ENCODE measurements at regions not wholly inside any gene's neighbourhood (a gene's known extent, or its start where the extent isn't known, plus 50 kb on each side); places are given as distances from the start of the nearest gene placed in this dataset.

DNA sequence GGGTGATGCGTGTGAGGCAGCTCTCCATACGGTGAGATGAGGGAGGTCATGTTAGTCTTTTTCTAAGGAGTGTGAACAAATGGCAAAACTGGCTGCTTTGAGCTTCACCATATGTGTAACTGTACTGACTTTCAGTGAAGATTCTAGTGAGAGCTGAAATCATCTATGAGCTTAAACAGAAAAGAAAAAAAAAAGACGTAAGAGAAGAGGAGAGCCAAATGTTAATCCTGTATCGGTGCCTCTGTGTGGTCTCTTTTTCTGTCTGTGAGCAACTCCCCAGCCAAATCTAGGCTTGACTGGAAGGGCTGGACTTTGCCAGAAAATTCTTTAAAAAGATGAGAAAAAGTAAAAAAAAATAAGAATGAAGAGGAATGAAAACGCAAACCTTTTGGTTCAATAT lies 209.7 kb upstream of the TUT7 start:
- Histone ChIP-seq H3K4me1 (ENCODE audit: insufficient read depth, low read length, poor library complexity, severe bottlenecking) (no peaks in the 10 kb centered on the region), H3K9me3 (ENCODE audit: insufficient read depth, low read depth, low read length) (no peaks in the 10 kb centered on the region), H3K9me2 (replicated peaks; ENCODE audit: low read depth, low read length) (no peaks in the 10 kb centered on the region), H3K4me3 (ENCODE audit: low read length, poor library complexity, severe bottlenecking) (no peak overlapping the region), H3K9ac (ENCODE audit: low read depth, low read length, poor library complexity, severe bottlenecking) (no peak overlapping the region), H3K4me2 (ENCODE audit: low read depth, low read length, poor library complexity, severe bottlenecking) (no peak overlapping the region), H3K36me3 (ENCODE audit: insufficient read depth, low read length) (no peaks in the 10 kb centered on the region), H3K79me2 (ENCODE audit: insufficient read depth, low read length) (no peaks in the 10 kb centered on the region), H2AFZ (ENCODE audit: low read length) (no peak overlapping the region), H4K20me1 (ENCODE audit: insufficient read depth, low read length, poor library complexity, severe bottlenecking) (no peaks in the 10 kb centered on the region), H3F3A (ENCODE audit: low read depth) (no peaks in the 10 kb centered on the region), H3K27me3 (ENCODE audit: insufficient read depth, low read length, poor library complexity, severe bottlenecking) (no peaks in the 10 kb centered on the region)
- no peak for TF ChIP-seq EZH2phosphoT487 (IDR thresholded peaks at IDR 0.05; ENCODE audit: borderline replicate concordance)
- TF ChIP-seq, protein P1, sequence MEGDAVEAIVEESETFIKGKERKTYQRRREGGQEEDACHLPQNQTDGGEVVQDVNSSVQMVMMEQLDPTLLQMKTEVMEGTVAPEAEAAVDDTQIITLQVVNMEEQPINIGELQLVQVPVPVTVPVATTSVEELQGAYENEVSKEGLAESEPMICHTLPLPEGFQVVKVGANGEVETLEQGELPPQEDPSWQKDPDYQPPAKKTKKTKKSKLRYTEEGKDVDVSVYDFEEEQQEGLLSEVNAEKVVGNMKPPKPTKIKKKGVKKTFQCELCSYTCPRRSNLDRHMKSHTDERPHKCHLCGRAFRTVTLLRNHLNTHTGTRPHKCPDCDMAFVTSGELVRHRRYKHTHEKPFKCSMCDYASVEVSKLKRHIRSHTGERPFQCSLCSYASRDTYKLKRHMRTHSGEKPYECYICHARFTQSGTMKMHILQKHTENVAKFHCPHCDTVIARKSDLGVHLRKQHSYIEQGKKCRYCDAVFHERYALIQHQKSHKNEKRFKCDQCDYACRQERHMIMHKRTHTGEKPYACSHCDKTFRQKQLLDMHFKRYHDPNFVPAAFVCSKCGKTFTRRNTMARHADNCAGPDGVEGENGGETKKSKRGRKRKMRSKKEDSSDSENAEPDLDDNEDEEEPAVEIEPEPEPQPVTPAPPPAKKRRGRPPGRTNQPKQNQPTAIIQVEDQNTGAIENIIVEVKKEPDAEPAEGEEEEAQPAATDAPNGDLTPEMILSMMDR (conservative IDR thresholded peaks at IDR 0.05; ENCODE audit: low read length), result no peak

DNA sequence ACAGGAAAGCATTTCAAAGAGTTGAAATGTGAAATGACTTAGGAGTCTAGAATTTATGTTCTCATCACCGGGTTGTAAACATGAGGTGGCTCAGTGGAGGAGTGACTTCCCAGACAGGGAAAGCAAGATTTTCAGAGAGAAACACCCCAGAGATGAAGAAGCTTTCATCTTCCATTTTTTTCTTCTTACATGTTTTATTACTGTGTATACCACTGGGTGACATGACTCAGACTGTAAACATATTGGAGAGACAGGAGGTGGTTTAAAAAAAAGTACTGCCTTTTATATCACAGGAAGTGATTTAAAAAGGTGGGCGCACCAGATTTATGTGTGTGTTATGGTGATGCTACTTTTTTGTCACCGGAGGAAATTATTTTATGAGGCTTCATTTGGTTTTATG lies 209.1 kb upstream of the TUT7 start:
- Histone ChIP-seq H3K4me3 (ENCODE audit: low read length, poor library complexity, severe bottlenecking) (no peak overlapping the region), H3K27me3 (ENCODE audit: insufficient read depth, low read length, poor library complexity, severe bottlenecking) (no peaks in the 10 kb centered on the region), H3K36me3 (ENCODE audit: insufficient read depth, low read length) (no peaks in the 10 kb centered on the region), H3F3A (ENCODE audit: low read depth) (no peaks in the 10 kb centered on the region), H3K79me2 (ENCODE audit: insufficient read depth, low read length) (no peaks in the 10 kb centered on the region), H2AFZ (ENCODE audit: low read length) (no peak overlapping the region), H3K9me3 (ENCODE audit: insufficient read depth, low read depth, low read length) (no peaks in the 10 kb centered on the region), H4K20me1 (ENCODE audit: insufficient read depth, low read length, poor library complexity, severe bottlenecking) (no peaks in the 10 kb centered on the region), H3K4me1 (ENCODE audit: insufficient read depth, low read length, poor library complexity, severe bottlenecking) (no peaks in the 10 kb centered on the region), H3K4me2 (ENCODE audit: low read depth, low read length, poor library complexity, severe bottlenecking) (no peak overlapping the region), H3K9me2 (replicated peaks; ENCODE audit: low read depth, low read length) (no peaks in the 10 kb centered on the region), H3K9ac (ENCODE audit: low read depth, low read length, poor library complexity, severe bottlenecking) (no peak overlapping the region)
- TF ChIP-seq, protein P1 (conservative IDR thresholded peaks at IDR 0.05; ENCODE audit: low read length), result no peak
- no peak for TF ChIP-seq EZH2phosphoT487 (IDR thresholded peaks at IDR 0.05; ENCODE audit: borderline replicate concordance)

DNA sequence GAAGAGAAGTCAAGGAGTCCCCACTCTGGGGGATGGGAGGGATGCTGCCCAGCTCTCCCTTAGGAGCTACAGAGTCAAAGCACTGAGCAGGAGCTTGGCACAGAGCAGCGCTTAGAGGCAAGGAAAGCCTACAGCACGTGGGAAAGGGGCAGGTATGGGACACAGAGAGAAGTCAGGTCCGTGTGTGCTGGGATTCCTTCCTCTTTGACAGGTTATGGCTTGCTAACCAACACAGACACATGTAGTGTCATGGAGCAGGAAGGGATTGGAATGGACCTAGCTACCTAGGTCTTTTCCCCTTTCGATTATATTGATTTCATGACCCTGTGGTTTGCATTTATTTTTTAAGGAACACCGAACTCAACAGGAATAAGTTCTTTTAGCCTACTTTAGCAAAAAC lies 208.5 kb upstream of the TUT7 start:
- Histone ChIP-seq H3K4me3 (ENCODE audit: low read length, poor library complexity, severe bottlenecking) (no peak overlapping the region), H3K36me3 (ENCODE audit: insufficient read depth, low read length) (no peaks in the 10 kb centered on the region), H4K20me1 (ENCODE audit: insufficient read depth, low read length, poor library complexity, severe bottlenecking) (no peaks in the 10 kb centered on the region), H3K9me2 (replicated peaks; ENCODE audit: low read depth, low read length) (no peaks in the 10 kb centered on the region), H2AFZ (ENCODE audit: low read length) (no peak overlapping the region), H3K4me1 (ENCODE audit: insufficient read depth, low read length, poor library complexity, severe bottlenecking) (no peaks in the 10 kb centered on the region), H3F3A (ENCODE audit: low read depth) (no peaks in the 10 kb centered on the region), H3K79me2 (ENCODE audit: insufficient read depth, low read length) (no peaks in the 10 kb centered on the region), H3K9me3 (ENCODE audit: insufficient read depth, low read depth, low read length) (no peaks in the 10 kb centered on the region), H3K9ac (ENCODE audit: low read depth, low read length, poor library complexity, severe bottlenecking) (no peak overlapping the region), H3K27me3 (ENCODE audit: insufficient read depth, low read length, poor library complexity, severe bottlenecking) (no peaks in the 10 kb centered on the region), H3K4me2 (ENCODE audit: low read depth, low read length, poor library complexity, severe bottlenecking) (no peak overlapping the region)
- no peak for TF ChIP-seq EZH2phosphoT487 (IDR thresholded peaks at IDR 0.05; ENCODE audit: borderline replicate concordance)
- TF ChIP-seq, protein P1 (conservative IDR thresholded peaks at IDR 0.05; ENCODE audit: low read length), result no peak

Data from Loucy (cell line).